GM18870 (cell line): ENCODE measurements at regions not wholly inside any gene's neighbourhood (a gene's known extent, or its start where the extent isn't known, plus 50 kb on each side); places are given as distances from the start of the nearest gene placed in this dataset.
A peak's percentile ranks its signal among the peaks of the same experiment; 100 is the strongest.
"Not testable (repeated sequence)": the region's sequence is repeated elsewhere in the genome, so short reads cannot be mapped to it uniquely, and the experiment has no call there.

Experiments
- ATAC-seq: cut with Tn5 transposase; IDR thresholded peaks from one replicate; pipeline ENCODE4 v1.9.1; 2021; ENCODE audit warnings: moderate library complexity; ENCODE audit not compliant: unreplicated experiment

GRCh38 chrX:84611843-84612636, 109.8 kb upstream of the HDX start:
- ATAC-seq, result no peak

DNA sequence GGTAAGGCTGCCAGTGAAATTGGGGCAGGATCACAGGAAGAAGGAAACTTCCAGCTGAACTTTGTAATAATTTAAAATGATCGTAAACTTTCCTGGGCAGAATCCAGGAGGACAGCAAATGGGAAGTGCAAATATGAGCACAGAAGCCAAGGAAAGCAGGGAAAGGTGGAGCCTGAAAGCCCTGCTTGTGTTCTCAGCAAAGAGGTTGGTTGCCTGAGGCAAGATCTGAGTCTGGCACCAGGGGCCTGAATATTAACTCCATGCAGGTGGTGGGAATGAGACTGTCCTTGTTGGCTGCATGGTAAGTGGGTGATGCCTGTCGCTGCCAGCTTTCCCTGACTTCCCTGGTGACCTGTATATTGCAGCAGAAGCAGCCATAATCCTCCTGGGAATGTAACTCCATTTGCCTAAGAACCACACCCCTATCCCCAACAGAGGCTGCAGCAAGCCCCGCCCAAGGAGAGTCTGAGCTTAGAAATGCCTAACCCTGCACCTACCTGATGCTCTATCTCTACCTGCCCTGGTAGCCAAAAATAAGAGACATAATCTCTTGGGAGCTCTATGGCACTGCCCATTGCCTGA, 132.0 kb upstream of the HDX start:
- no peak for ATAC-seq

DNA sequence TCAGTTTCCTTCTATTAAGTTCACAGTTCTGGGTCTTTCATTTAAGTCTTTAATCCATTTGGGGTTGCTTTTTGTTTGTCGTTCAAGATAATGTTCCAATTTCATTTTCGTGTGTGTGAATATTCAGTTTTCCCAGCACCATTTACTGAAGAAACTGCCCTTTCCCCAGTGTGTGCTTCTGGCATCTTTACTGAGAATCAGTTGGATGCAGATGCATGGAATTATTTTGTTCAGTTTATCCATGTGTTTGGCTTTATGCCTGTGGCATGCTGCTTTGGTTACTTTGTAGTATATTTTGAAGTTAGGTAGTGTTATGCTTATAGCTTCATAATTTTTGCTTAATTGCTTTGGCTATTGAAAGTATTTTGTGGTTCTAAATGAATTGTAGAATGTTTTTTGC, 163.8 kb upstream of the HDX start:
- no peak for ATAC-seq

DNA sequence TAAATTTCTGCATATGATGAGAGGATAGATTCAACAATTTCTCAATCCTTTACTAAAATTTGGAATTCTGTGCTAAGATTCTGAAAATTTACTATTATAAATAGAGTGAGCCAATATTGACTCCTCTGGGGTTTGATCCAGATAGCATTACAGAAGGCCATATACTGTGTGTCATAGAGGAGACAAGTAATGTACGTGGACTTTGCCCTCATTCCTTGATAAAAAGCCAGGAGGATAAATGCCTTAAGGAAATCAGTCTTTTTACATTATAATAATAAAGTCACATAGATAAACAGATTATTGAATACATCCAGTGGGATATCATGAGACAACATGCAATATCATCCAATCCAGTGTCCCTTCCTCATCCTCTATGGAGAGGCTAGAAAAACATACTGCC, 188.0 kb upstream of the HDX start:
- no peak for ATAC-seq

- no peak for ATAC-seq
Observed at GRCh38 chrX:84709987-84710386, 207.7 kb upstream of the HDX start.

- no peak for ATAC-seq
Observed at GRCh38 chrX:84710611-84711010, 208.4 kb upstream of the HDX start.

DNA sequence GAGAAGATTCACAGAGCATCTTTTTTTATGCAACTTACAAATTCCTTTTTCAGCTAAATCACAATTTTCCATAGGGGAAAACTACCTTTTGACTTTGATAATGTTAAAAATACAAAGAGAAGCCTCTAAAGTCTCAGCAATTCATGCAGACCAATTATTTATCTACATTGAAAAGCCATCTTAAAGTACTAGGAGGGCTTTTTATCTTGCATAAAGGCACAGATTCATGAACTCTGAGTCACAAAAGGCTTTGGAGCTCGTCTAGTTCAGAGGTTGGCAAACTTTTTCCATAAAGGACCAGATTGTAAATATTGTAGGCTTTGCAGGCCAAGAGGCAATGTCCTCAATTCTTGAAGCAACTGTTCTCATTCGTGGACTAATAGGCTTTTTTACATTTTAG, 210.4 kb upstream of the HDX start:
- no peak for ATAC-seq

GRCh38 chrX:84715315-84715714, 213.1 kb upstream of the HDX start:
- no peak for ATAC-seq

DNA sequence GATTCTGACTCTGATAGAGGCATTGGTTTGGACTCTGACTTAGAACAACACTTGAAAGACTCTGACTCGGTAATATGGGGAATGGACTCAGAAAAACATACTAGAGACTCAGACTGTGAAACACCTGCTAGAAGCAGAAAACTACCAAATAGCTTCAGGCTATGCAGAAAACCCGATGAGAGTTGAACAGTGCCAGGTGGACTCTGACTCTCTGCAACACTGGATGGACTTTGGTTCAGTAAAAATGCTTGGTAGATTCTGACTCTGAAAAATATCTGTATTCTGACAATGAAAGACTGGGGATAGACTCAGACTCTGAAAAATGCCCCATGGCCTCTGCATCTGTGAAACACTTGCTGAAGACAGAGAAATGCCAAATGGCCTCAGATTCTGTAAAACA, 215.1 kb upstream of the HDX start:
- no peak for ATAC-seq

- ATAC-seq, result no peak
Observed at GRCh38 chrX:84721416-84721815, 219.2 kb upstream of the HDX start.

DNA sequence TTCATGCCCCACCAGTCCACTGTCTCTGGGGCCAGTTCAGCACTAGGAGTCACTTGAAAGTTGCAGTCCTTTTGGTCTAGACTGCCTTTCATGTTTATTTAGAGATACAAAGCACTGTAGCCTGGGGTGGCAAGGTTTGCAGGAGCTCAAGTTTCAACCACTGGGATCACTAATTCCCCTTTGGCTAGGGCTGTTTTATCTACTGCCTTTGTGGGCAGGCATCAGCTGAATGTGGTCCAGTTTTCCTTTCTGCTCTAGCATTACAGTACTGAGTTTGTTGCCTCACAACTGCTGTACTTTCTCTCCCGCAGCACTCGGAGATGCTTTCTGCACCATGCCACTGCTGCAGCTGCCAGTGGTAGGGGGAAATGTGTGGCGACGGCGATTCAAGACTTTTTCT, 222.3 kb upstream of the HDX start:
- no peak for ATAC-seq

- no peak for ATAC-seq
Observed at GRCh38 chrX:84729408-84729807, 227.2 kb upstream of the HDX start.

GRCh38 chrX:84729809-84730208, 227.6 kb upstream of the HDX start:
- ATAC-seq, result peak; percentile 99

DNA sequence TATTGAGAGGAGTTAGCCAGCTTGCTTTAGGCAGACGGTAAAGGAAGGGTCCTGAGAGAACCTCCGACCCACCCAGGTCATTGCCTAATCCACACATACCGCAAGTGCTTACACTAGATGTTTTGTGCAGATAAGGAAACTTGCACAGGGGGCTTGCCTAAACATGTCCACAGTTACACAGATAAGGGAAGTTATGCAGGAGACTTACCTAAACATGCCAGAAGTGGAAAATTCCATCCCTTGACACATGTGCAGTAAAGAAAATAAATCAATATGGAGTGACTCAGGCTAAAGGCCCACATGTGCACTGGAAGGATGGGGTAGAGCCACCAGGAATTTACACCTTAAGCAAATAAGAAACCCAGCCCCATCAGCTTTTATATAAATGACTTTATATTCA, 232.8 kb upstream of the HDX start:
- no peak for ATAC-seq

DNA sequence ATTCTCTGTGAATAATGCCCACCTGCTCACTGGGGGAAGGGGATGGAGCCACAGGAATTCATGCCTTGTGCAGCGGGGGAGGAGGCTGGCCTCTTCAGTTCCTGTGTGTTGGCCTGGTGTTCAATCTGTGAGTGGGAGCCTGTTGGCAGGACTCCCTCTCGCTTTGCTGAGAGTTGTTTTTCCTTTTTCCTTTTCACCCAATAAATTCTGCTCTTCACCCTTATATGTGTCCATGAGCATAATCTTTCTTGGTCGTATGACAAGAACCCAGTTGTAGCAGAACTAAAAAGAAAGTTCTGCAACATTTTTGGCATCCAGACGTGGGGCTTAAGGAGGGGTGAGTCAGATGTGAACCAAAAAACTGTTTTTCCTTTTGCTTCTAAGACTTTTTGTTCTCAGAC, 235.2 kb upstream of the HDX start:
- no peak for ATAC-seq

DNA sequence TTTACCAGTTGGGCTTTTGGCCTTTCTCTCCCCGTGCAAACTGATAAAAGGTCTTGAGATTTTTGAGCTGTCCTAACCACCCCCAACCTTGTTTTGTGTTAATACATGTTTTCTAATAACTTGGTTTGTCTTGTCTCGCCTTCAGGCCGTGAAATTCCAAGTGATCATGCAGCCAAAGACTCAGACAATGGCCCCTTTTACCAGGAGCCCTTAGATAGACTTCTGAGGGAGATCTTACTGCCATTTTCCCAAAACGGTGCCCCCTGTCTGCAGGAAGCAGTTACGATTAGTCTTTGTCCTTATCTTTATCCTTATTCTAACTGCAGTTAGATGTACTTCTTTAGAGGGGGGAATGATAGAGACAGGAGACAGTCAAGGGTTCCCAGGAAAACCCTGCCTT, 245.3 kb upstream of the HDX start:
- ATAC-seq, result no peak

DNA sequence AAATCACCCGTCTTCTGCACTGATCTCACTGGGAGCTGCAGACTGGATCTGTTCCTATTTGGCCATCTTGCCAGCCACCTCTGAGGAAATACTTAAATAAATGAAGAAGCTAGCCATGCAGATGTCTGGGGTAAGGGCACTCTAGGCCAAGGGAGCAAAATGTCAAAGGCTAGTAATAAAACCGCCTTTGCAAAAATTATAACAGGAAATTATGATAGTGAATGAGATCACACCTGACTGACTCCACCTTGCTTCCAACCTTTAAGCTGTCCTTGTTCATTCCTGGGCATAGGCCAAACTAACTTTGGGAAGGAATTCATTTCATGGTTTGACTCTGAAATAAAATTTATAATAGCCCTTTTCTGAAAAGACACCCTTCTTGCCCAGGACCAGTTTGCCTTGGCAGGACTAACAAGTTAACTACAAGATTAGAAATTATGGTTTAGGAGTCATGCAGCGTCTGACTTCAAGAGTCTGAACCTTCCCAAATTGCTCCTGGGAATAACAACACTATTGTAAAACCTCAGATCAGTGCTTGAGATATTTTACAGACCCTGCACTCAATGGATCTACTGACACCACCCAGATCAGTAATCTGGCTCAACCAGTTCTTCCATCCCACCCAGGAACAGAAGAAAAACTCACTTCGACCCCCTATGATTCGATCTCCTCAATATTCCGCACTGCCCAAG, 246.9 kb upstream of the HDX start:
- no peak for ATAC-seq

- no peak for ATAC-seq
Observed at GRCh38 chrX:84760560-84760959, 243.1 kb upstream of the APOOL start.

DNA sequence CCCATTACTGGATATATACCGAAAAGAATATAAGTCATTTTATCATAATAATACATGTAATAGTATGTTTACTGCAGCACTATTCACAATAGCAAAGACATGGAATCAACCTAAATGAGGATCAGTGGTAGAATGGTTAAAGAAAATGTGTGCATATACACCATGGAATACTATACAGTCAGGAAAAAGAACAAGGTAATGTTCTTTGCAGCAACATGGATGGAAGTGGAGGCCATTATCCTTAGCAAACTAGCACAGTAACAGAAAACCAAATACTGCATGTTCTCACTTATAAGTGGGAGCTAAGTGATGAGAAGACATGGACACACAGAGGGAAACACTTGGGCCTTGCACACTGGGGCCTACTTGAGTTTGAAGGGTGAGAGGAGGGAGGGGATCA, 207.4 kb upstream of the APOOL start:
- no peak for ATAC-seq

GRCh38 chrX:84830836-84831235, 172.8 kb upstream of the APOOL start:
- ATAC-seq, result no peak

GRCh38 chrX:84846541-84846940, 157.1 kb upstream of the APOOL start:
- not testable (repeated sequence) for ATAC-seq

DNA sequence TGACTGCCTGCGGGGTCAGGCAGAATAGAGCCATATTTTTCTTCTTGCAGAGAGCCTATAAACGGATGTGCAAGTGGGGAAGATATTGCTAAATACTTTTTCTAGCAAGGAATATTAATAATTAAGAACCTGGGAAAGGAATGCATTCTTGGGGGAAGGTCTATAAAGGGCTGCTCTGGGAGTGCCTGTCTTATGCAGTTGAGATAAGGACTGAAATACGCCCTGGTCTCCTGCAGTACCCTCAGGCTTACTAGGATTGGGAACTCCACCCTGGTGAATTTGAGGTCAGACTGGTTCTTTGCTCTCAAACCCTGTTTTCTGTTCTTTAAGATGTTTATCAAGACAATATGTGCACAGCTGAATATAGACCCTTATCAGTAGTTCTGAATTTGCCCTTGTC, 152.5 kb upstream of the APOOL start:
- ATAC-seq, result not testable (repeated sequence)
